ENCODE measurements at regions not wholly inside any gene's neighbourhood (a gene's known extent, or its start where the extent isn't known, plus 50 kb on each side); places are given as distances from the start of the nearest gene placed in this dataset.

GRCh38 chrX:39430551-39430950 lies 629.3 kb downstream of the MID1IP1 start:
- no peaks in the 10 kb centered on the region for H3K36me3 ChIP-seq (ENCODE audit: control insufficient read depth in 4 of 4, insufficient read depth in 3 of 4, low read depth in 1 of 4, low read length in 3 of 4)
- no peaks in the 10 kb centered on the region for H3K9me3 ChIP-seq (ENCODE audit: control insufficient read depth in 4 of 4, low read length in 3 of 4)
- TF ChIP-seq MAX (IDR thresholded peaks at IDR 0.05) (no peak), RXRA (IDR thresholded peaks at IDR 0.05) (no peak), CTCF (IDR thresholded peaks at IDR 0.05; ENCODE audit: low read depth, low read length, missing input control) (no peak), GABPA (IDR thresholded peaks at IDR 0.05 in 1 of 2, conservative IDR thresholded peaks at IDR 0.05 in 1 of 2) (no peak), HNF4G (IDR thresholded peaks at IDR 0.05) (no peak), ZBTB33 (IDR thresholded peaks at IDR 0.05) (no peak), RAD21 (IDR thresholded peaks at IDR 0.05) (no peak), SP1 (IDR thresholded peaks at IDR 0.05) (no peak), REST (IDR thresholded peaks at IDR 0.05) (no peak), YY1 (IDR thresholded peaks at IDR 0.05) (no peak), FOXA2 (IDR thresholded peaks at IDR 0.05) (no peak)
- H3K27ac ChIP-seq (ENCODE audit: low read depth in 1 of 2, low read length in 2 of 2), result no peak overlapping the region
- no peaks in the 10 kb centered on the region for H3K27me3 ChIP-seq (ENCODE audit: control insufficient read depth in 4 of 4, insufficient read depth in 4 of 4, low read length in 3 of 4)
- 95% methylated on average over 5 of the region's 5 CpGs for WGBS
- H3K9ac ChIP-seq (ENCODE audit: low read depth in 1 of 2, low read length in 2 of 2), result no peak overlapping the region
- no peak for DNase-seq (ENCODE audit: low spot score)
- peaks cover 2 to 8% (median 6%) of the 10 kb centered on the region in 4 donors for H3K4me1 ChIP-seq (ENCODE audit: control insufficient read depth in 4 of 4, insufficient read depth in 4 of 4, low read length in 3 of 4)
- no peak overlapping the region for H3K4me3 ChIP-seq (ENCODE audit: low read depth in 1 of 3, low read length in 3 of 3)

GRCh38 chrX:39431893-39432292 lies 630.6 kb downstream of the MID1IP1 start:
- H3K9me3 ChIP-seq (ENCODE audit: control insufficient read depth in 4 of 4, low read length in 3 of 4), result peaks cover 0 to 1% (median 0%) of the 10 kb centered on the region in 4 donors
- no peaks in the 10 kb centered on the region for H3K27me3 ChIP-seq (ENCODE audit: control insufficient read depth in 4 of 4, insufficient read depth in 4 of 4, low read length in 3 of 4)
- DNase-seq (ENCODE audit: low spot score), result no peak
- WGBS, result 18% methylated on average over 2 of the region's 2 CpGs
- H3K36me3 ChIP-seq (ENCODE audit: control insufficient read depth in 4 of 4, insufficient read depth in 3 of 4, low read depth in 1 of 4, low read length in 3 of 4), result no peaks in the 10 kb centered on the region
- H3K4me3 ChIP-seq (ENCODE audit: low read depth in 1 of 3, low read length in 3 of 3), result no peak overlapping the region
- peaks cover 2 to 8% (median 6%) of the 10 kb centered on the region in 4 donors for H3K4me1 ChIP-seq (ENCODE audit: control insufficient read depth in 4 of 4, insufficient read depth in 4 of 4, low read length in 3 of 4)
- no peak overlapping the region for H3K9ac ChIP-seq (ENCODE audit: low read depth in 1 of 2, low read length in 2 of 2)
- H3K27ac ChIP-seq (ENCODE audit: low read depth in 1 of 2, low read length in 2 of 2), result no peak overlapping the region
- TF ChIP-seq ZBTB33 (IDR thresholded peaks at IDR 0.05) (no peak), JUND (IDR thresholded peaks at IDR 0.05) (no peak), FOXA1 (IDR thresholded peaks at IDR 0.05) (no peak), TAF1 (conservative IDR thresholded peaks at IDR 0.05) (no peak), MAX (IDR thresholded peaks at IDR 0.05) (no peak), EGR1 (IDR thresholded peaks at IDR 0.05; ENCODE audit: low read depth in 2 of 2) (no peak), RAD21 (IDR thresholded peaks at IDR 0.05) (peak in 1 of 2 donors; percentile 16), GABPA (IDR thresholded peaks at IDR 0.05 in 1 of 2, conservative IDR thresholded peaks at IDR 0.05 in 1 of 2) (no peak), HNF4G (IDR thresholded peaks at IDR 0.05) (no peak), FOXA2 (IDR thresholded peaks at IDR 0.05) (peak; percentile 54), RXRA (IDR thresholded peaks at IDR 0.05) (peak in 1 of 2 donors; percentile 31), YY1 (IDR thresholded peaks at IDR 0.05) (peak; percentile 54), ATF3 (IDR thresholded peaks at IDR 0.05) (no peak), REST (IDR thresholded peaks at IDR 0.05) (no peak), SP1 (IDR thresholded peaks at IDR 0.05) (peak; percentile 17)
